ENCODE measurements at regions not wholly inside any gene's neighbourhood (a gene's known extent, or its start where the extent isn't known, plus 50 kb on each side); places are given as distances from the start of the nearest gene placed in this dataset.

DNA sequence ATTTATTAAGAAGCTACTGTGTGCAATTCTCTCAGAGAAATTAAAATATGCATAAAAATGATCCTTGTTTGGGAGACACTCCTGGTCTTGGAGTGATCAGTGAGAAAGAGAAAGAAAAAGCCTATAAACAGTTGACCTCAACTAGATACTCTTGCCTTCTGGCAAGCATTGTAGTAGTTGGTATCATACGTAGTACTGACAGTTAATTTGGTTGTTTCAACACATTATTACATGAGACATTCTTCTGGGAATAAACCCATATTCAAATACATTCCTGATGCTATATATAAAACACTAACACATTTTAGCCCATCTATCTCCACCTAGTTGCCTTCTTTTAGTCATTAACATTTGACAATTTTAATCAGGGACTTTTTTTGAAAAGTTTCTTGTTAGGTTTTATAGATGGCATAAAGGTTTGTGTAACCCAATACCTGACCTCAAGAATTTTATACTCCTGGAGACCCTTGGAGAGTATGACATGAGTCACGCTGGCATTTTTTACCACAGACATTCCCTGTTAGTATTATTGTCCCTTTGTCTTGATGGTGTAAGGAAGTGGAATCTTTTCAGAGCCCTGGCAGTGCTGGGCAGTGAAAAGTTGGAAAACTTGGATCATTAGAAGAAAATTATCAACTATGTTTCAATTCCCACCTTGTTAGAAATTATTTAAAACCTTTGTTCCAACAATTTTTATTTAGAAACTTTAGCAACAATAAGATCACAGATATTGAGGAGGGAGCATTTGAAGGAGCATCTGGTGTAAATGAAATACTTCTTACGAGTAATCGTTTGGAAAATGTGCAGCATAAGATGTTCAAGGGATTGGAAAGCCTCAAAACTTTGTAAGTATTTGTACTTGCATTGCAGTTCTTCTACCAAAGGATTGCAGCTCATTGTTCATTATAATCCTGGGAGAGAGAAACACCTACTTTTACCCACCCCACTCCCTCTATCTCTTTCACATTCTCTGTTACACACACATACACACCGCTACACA lies 167.1 kb upstream of the PACRGL start:
- DNase-seq, result no peak

DNA sequence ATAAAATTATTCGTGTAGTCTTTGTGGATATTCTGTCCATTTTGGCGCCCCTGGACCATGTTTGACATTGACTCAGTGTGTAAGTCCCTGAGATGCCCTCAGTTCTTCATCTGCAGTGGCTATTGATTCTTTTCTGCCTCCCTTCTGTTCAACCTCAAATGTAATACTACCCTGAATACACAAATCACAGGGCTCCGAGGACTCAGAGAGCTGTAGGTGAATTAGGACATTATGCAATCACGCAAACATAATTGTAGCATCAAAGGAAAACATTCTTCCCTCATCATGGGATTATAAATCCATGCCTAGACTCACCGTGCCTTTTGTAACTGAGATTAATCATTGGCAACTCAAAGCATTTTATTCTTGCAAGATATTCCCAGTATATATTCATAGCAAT lies 161.4 kb upstream of the PACRGL start:
- no peak for DNase-seq

DNA sequence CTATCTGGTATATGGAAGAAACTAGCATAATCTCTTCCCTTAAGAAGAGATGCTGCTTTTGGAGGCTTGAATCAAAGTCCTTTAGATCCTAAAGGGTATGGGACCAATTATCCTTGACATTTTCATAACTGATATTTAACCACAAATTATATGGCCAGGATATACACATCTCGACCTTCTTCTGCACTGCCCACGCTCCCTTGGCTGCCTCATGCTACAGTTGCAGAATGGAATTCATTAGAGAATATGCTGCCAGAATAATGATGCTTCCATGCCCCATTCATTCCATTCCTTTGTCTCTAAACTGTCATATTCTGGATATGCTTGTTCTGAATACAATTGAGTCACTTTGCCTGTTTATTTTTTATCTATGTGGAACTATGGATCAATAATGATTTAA lies 157.1 kb upstream of the PACRGL start:
- no peak for DNase-seq

DNA sequence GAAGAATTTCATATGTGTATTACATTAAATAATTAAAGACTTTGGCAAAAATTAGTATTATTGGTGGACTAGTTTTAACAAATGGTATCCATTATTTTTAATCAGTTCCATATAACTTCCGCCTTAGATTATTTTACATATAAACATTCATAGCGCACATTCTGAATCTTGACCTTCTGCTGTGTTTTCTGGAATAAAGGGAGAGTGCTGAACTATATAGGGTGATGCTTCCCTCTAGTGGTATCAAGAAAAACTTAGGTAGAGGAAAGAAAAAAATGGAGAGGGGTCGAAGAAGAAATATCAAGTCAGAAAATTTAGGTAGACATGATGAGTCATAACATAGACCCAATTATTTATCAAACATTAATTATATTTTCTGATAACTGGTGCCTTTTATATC lies 155.6 kb upstream of the PACRGL start:
- DNase-seq, result no peak

DNA sequence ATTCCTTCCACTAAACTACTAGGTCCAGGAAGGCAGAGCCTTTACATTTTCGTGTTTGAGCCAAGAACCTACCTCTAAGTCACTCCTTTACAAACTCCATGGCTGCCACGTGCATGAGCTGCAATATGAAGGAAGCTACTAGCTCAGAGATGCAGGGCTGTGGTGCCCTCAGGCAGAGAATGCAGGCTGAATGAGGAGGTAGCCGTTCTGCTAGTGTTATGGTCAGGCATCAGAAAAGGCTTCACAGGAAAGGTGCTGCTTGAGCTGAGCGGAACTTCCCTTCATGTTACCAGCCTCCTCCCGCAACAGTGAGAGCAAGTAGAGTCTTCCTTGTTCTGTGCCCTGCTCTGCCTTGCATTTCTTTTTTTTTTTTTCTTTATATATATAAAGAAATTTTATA lies 148.3 kb upstream of the PACRGL start:
- DNase-seq, result no peak

DNA sequence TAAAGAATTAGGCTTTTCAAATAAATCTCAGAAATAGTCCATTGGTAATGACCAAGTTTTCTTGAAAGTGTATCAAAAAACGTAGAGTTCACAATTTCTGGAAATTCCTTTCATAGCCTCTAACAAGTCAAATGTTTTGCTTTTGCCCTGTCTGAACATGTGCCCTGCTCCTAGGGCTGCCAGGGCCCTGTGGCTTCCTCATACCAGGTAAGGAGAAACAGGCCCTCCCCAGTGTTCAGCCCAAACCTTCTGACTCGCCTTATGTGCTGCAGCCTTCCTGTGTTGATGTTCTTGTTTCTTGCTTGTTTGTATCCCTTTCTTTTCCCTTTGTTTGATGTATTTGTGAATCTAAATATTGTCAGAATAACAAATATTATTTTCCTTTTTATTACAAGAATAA lies 146.1 kb upstream of the PACRGL start:
- DNase-seq, result no peak

DNA sequence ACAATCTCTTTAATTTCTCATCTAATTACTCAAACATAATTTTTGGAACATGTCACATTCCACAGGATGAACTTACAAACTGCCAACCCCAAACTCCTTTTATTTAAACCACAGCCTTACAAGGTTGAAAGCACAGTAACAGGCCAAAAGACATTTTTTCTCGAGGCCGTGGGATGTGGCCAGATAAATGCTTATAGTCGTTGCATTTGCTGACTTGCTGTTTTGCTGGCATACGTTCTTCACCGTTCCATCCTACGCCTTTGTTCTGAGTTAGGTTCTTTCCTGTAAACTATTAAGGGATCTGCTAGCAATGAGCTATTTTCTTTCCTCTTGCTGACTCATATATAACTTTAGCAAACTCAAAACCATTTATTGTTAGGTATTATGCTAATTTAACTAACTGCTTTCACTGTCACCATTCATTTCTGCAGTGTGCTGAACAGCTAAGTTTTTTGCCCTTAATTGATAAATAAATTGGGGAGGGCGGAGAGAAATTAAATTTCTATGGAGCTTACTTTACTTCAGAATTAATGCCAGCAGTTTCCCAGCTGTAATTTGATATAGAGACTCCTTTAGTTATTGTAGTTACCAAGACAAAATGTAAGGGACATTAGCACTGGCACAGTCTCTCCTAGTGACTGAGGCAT lies 135.1 kb upstream of the PACRGL start:
- no peak for DNase-seq

DNA sequence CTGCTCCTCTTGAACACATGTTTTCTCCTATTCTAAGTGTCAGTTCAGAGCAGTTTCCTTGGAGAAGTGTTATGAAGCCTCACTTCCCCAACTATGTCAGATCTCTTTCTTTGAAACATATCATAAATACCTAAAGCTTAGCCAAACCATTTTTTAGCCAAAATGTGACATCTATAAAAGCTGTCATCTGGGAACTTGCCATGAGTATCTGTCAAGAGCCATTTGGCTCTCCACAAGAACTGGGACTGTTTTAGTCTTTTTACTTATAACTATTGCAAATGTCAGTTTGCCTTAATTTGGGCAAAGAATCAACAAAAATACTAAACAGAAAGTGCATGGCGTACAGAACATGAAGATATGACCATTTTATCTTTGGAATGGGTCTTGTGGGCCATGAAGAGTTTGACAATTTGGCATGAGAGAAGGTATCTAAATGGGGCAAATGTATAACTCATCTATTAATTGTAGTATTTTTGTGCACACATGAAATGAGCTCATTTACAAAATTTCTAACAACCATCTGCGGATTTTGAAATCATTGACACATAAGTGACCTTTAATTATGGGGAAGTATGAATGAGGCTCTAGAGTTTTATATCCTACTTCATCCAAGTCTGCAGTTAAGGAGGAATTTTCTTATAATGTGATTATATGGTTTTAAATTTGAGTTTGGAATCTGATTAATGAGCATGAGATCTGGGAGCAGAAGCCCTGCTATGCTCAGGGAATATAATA lies 129.1 kb upstream of the PACRGL start:
- DNase-seq, result no peak

DNA sequence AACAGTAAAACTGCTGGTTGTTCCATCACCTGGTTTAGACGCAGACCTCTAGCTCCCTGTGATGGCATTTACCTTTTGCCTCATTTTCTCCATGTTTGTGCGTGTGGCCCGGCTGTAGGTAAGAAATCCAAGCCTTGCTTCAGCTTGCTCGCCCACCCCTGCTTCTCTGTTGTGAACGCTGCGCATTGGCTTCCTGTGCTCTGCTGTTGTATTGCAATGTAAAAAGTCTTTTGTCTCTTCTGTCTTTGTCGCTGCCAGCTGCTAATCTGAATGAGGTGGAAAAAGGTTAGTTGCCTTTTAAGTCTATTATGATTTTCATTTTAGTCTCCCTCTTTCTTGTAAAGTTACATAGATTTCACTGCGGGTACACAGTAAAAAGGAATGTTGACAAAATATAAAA lies 127.3 kb upstream of the PACRGL start:
- no peak for DNase-seq

DNA sequence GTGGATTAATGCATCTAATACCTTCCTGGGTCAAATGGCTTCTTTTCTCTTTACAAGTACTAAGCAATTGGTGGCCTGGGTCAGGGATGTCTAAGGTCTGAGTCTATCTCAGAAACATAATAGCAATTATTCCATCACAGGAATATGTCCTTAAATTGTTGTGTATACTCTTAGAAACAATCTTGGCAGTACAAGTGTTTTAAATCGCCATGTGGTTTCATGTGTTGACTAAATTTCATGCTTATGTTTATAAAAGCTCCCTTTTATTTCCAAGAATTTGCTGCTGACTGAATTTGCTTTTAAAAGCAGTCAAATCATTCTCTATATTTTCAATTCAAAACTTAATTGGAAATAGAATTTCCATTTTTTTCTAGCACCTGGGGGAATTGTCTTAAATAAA lies 125.3 kb upstream of the PACRGL start:
- no peak for DNase-seq

DNA sequence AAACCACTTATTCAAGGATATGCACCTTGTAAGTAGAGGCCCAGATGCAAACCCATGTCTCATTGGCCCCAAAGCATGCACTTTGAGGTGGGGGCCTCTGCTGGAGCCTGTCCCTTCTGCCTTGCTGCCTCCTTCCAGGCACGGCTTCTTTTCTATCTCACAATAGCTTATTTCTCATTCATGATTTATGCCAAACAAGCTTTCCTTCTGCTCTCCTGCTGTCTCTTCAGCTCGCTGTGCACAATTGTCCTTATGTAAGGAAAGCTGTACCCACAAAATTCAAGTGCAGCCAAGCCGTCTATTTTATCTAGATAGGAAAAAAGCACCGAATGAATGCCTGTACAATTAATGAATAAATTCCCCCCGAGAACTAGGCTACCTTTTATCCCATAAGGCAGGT lies 124.8 kb upstream of the PACRGL start:
- DNase-seq, result no peak

DNA sequence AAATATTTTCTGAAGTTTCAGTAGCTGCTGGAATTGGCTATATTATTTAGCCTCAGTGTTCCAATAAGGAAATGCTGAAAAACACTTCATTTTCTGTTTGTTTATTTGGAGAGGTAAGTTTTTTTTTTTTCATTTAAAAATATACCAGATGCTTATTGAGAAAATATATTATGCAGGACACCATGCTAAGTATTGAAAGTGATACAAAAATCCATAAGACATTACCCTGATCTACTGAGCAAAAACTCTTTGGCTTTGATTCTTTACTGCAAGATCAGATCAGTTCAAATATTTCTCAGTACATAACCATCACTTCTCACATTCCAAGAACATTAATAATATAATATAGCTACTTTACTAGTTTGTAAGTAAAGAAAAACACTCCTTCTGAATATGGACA lies 123.4 kb upstream of the PACRGL start:
- no peak for DNase-seq

DNA sequence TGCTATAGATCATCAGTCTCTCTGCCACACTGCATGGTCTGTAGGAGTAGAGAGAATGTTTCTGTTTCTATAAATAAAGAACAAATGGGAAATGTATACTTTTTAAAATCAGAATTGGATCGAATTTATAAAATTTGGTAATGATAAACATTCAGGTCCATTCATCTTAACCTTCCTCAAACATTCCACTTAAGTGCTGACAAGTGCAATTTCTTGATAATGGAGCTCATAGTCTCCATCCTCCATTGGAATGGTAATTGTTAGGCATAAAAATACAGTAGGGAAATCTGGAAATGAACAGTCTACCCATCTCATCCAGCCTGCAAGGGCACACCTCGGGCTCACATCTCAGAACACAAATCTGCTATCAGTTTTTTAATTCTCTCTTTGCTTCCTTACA lies 122.6 kb upstream of the PACRGL start:
- no peak for DNase-seq

DNA sequence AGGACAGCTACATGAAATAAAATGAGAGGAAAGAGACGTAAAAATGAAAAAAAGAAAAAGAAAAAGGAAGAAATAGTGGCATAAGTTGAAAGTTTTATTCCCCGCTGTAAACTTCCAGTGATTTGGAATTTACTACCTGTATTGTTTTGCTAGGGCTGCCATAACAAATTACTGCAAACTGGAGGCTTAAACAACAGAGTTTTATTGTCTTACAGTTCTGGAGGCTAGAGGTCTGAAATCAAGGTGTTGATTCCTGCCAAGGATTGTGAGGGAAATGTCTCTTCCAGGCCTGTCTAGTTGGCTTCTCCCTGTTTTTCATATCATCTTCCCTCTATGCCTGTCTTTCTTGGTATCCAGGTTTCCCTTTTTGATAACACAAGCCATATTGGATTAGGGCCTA lies 119.4 kb upstream of the PACRGL start:
- no peak for DNase-seq

DNA sequence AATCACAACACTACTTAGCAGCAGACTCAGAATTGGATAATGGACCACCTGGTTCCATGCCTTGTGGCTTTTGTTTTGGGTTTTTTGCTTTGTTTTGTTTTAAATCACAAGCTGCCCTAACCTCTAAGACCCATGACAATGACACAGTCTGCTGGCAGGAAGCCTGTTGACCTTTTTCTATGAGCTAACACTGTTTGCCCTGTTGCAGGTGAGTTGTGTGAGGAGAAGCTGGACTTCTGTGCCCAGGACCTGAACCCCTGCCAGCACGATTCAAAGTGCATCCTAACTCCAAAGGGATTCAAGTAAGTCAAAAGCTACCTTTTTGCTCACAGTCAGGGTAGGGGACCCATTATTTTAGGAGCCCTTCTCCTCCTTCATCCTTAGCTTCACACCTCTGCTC lies 110.8 kb upstream of the PACRGL start:
- DNase-seq, result no peak

DNA sequence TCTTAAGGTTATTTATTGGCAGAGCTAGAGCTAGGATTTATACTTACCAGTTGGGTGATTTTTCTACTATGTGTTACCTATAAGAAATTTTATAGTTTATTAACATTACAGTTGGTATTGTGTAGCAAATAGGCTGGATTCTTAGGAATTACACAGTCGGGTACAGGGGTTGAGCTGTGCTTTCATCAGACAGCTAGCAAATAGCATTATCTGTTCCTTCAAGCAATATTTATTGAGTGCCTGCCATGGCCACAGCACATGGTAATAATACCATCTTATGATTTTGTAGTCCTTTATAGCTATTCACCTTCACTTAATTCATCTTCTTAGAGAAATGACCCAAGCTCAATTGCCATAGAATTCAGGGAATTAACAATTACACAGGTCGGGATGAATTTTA lies 109.4 kb upstream of the PACRGL start:
- DNase-seq, result no peak

DNA sequence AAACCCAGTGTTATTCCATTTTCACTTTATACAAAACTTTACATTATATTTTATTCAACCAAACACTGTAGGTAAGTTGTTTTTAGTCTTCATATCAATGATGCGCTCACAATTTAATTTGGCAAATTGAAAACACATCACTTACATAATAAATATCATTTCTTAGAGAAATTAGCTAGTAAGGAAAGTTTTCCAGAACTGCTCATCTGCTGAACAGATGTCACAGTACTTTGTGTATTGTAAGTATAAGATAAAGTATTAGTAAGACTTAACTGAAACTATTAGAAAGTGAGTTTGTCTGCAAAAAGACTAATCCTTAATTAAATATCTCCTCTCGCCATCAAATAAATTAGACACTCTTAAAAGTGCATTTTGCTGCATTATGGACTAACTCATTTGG lies 108.7 kb upstream of the PACRGL start:
- no peak for DNase-seq

DNA sequence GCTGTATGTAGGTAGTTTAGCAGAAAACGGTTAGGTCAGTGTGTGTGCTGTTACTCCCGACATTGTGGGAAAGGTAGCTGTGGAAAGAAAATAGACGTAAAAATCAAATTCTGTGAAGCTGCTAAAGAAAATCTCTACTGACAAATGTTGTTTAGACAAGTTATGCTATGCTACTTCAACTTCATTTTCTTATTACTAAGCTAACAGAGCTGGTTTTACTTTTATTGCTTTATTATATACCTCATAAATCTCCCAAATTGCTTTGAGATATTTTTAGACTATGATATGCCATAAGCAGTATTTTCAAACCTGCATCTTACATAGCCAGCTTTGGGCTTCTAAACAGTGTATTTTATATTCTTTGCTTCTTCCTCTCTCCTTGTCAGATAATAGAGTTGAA lies 108.2 kb upstream of the PACRGL start:
- DNase-seq, result no peak

DNA sequence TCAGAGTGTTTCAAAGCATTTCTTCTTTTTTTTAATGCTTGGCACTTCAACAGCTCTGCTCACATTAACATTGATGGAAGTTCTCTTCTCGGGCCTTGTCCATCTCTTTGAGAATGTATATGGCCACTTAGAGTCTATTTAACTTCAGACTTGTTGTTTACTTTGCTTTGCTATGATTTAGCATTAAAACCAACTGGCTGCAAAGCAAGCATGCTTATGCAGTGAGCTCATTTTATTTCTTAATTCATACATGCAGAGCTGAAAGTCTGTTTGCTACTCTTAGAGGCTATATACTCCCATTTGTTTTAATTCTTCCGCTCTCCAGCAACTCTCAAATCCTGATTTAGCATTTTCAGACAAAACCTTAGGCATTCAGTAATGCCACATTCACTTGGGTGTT lies 107.6 kb upstream of the PACRGL start:
- no peak for DNase-seq

DNA sequence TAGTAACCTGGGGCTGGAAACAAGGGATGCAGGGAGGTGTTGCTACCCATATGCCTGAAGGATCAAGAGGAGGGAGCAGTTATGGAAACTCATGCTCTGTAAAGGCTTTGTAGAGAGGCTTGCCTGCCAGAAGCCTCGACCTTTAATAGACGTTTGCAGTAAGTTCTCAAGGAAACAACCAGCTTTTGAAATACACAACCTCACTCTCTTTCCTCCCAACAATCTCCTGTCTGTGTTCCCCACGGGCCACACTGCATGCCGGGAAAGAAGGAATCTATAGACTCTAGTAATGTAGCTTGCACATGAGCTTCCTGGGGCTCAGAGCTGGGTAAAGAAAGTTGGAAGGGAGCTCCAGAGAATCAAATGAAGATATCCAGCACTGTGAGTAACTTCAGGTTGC lies 101.6 kb upstream of the PACRGL start:
- no peak for DNase-seq

DNA sequence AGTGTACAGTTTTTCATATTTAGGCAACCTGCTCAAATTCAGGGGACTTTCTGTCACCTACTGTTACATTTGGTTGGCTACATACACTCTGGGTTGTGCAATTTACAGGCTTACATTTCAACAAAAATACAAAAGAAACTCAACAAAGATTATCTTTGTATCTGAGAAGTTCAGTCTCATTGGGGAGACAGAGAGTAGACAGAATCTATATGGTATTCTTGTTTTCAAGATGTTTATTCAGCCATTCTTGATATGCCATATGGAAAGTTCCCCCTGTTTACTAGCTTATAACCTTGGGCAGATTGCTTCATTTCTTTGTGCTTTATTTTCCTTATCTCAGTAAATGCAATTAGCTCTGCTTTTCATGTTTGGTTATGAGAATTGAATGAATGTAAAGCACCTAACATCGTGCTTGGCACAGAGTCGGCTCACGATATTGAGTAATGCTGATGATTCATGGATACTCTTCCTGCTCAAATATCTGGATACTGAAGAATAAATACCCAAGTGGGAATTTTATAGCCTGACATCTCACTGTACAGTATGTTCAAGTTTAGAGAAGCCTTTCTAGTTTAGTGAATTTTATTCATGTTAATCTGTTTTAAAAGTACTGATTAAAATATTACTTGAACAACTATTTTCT lies 96.5 kb upstream of the PACRGL start:
- DNase-seq, result no peak

DNA sequence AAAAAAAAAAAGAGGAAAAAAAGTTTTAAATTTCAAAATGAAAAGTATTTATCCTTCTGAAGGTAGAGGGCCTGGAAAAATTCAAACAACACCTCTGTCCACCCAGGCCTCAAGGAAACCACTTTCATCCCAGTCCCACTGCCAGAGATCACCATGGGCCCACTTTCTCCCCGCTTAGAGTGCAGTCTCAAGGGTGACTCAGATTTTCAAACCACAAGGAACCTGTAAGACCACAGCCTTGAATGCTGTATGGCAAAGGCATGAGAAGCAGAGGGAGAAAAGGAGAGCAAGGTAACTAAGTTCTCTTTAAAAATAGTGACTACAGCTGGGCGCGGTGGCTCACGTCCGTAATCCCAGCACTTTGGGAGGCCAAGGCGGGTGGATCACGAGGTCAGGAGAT lies 87.9 kb upstream of the PACRGL start:
- DNase-seq, result no peak

DNA sequence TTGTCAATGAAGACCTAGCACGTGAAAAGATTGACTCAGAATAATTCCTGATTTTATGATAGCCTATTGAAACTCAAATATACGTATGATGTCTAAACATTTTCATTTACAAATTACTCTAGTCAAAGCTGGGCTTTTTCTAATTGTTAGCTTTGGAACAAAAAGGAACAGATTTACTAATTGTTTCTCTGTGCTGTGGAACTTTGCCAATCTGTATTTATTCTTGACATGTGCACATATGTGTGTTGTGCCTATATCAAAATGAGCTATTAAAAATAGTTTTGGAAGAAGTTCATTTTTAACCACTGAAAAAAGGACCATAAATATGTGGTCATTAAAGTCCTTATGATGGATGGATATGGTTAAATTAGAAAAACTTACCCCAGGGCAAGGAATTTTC lies 85.4 kb upstream of the PACRGL start:
- DNase-seq, result no peak

All from RPMI8226 (cell line).